ENCODE measurements at regions not wholly inside any gene's neighbourhood (a gene's known extent, or its start where the extent isn't known, plus 50 kb on each side); places are given as distances from the start of the nearest gene placed in this dataset.

DNA sequence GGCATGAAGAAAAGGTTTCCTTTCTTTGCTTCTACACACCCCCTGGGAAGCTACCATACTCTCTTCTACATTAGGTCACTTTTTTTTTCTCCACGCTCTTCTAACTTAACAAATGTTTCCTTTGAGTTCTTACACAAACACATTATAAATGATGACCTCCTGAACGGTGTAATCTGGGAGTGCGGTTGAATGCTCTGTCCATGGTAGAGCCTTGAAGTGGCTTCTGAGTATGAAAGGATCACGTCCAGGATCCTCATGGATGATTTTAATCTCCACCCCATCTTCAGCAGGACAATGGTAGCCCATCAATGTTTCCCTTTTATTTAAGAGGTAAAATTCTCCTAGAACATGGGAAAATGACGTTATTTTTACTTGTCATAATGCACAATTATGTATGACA, 587.3 kb downstream of the SEMA5A start:
- Mint-ChIP-seq H3K4me1 (no peaks in the 10 kb centered on the region), H3K4me3 (no peak overlapping the region), H3K27me3 (no peaks in the 10 kb centered on the region), H3K36me3 (ENCODE audit: low read depth) (no peaks in the 10 kb centered on the region), H3K9me3 (peaks cover 12% of the 10 kb centered on the region), H3K27ac (no peak overlapping the region)
- intact Hi-C loops (cut with micrococcal nuclease), result no loop called here
- DNase-seq, result no peak

DNA sequence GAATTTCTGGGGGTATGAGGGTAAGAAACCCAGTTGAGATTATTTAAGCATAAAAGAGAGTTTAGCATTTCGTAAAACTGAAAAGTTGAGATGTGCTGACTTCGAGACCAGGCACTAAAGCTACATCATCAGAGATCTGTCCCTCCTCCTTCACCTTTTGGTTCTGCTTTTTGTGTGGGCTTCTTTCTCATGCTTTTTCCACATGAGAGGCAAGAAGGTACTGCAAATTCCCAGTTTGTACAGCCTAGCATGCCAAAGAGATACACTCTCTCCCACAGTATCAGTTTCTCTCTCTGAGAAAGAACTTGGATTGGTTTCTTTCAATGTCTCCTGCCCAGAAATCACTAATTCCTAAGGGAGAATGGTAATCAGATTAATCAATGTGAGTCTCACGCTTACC, 584.7 kb downstream of the SEMA5A start:
- Mint-ChIP-seq H3K27ac (no peak overlapping the region), H3K36me3 (ENCODE audit: low read depth) (no peaks in the 10 kb centered on the region), H3K4me3 (no peak overlapping the region), H3K4me1 (no peaks in the 10 kb centered on the region), H3K27me3 (no peaks in the 10 kb centered on the region), H3K9me3 (peaks cover 15% of the 10 kb centered on the region)
- intact Hi-C loops (cut with micrococcal nuclease), result no loop called here
- no peak for DNase-seq

DNA sequence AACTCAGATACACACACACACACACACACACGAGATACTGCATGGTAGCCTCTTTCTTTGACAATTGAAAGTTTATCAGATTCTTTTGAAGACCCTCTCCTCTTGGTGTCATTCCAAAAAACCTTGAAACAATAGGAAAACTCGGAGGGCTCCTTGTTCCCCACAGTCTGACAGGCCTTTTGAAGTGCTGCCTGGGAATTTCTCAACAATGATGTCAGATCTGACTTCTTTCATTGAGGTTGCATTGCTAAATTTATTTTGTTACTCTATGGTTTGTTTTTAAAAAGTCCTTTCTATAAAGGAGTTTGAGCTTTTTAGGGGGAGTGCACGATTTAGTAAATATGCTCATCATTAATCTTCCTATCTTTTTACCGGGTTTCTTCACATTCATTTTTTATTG, 583.9 kb downstream of the SEMA5A start:
- no peak overlapping the region for H3K4me3 Mint-ChIP-seq
- H3K4me1 Mint-ChIP-seq, result no peaks in the 10 kb centered on the region
- no peaks in the 10 kb centered on the region for H3K36me3 Mint-ChIP-seq (ENCODE audit: low read depth)
- DNase-seq, result no peak
- H3K9me3 Mint-ChIP-seq, result peaks cover 15% of the 10 kb centered on the region
- no peak overlapping the region for H3K27ac Mint-ChIP-seq
- no peaks in the 10 kb centered on the region for H3K27me3 Mint-ChIP-seq
- intact Hi-C loops (cut with micrococcal nuclease), result no loop called here

DNA sequence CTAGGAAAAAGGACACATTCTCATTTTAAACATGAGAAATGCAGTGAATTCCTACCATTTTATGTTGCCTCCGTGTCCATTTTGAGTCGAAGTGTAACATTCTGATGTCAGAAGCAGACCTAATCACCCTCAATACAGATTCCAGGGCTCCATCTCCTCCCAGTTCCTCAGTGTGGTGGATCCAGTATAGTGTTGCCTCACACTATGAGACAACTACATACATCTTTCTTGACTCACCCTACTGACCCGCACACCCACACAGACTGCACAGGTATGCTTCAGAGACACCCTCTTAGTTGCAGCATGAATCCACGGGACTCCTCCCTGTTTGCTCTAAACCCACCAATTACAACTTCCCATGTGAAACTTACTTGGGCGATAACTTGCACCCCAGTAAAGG, 564.9 kb downstream of the SEMA5A start:
- no peaks in the 10 kb centered on the region for H3K36me3 Mint-ChIP-seq (ENCODE audit: low read depth)
- DNase-seq, result no peak

DNA sequence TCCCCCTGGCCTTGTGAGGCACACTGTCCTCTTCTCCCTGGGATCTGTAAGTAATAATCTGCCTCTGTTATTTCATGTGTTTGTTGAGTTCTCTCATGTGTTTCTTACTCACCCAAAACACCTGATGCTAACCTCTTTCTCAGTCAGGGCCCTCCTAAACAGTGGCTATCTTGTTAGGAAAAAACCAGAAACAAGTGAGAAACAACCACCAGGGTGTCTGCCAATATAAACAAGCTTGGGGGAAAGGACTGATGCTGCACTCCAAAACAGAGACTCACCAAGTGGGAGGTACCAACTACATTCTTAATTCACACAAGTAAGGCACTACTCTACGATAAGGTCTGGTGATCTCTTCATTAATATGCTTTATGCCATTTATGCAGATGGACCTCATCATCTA, 564.4 kb downstream of the SEMA5A start:
- intact Hi-C loops (cut with micrococcal nuclease), result no loop called here
- Mint-ChIP-seq H3K4me3 (no peak overlapping the region), H3K27ac (no peak overlapping the region), H3K4me1 (no peaks in the 10 kb centered on the region), H3K36me3 (ENCODE audit: low read depth) (no peaks in the 10 kb centered on the region), H3K9me3 (no peaks in the 10 kb centered on the region), H3K27me3 (no peaks in the 10 kb centered on the region)
- no peak for DNase-seq

More for the DNA sequence above, 564.9 kb downstream of the SEMA5A start:
- Mint-ChIP-seq H3K9me3 (no peaks in the 10 kb centered on the region), H3K27me3 (no peaks in the 10 kb centered on the region), H3K27ac (no peak overlapping the region), H3K4me3 (no peak overlapping the region), H3K4me1 (no peaks in the 10 kb centered on the region)
- intact Hi-C loops (cut with micrococcal nuclease), result no loop called here

DNA sequence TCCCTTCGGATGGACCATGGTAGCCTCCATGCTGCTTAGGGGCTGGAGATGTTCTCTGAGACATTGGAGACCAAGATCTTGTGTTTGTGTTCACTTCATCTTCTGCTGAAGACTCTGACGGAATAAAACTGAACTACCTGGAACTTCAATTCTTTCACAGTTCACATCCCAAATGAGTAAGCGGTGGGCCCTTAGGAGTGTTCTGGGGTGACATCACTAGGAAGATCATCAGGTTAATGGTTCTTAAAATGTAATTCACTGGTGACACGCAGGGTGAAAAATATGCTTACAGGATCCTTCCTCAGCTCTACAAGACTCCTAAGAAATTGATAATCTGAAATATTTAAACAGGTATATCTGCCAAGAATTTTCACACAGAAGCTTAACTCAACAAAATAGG, 561.5 kb downstream of the SEMA5A start:
- Mint-ChIP-seq H3K27ac (no peak overlapping the region), H3K4me3 (no peak overlapping the region), H3K9me3 (no peaks in the 10 kb centered on the region), H3K27me3 (no peaks in the 10 kb centered on the region), H3K36me3 (ENCODE audit: low read depth) (no peaks in the 10 kb centered on the region), H3K4me1 (no peaks in the 10 kb centered on the region)
- no peak for DNase-seq
- intact Hi-C loops (cut with micrococcal nuclease), result no loop called here
